ENCODE measurements at regions not wholly inside any gene's neighbourhood (a gene's known extent, or its start where the extent isn't known, plus 50 kb on each side); places are given as distances from the start of the nearest gene placed in this dataset.

DNA sequence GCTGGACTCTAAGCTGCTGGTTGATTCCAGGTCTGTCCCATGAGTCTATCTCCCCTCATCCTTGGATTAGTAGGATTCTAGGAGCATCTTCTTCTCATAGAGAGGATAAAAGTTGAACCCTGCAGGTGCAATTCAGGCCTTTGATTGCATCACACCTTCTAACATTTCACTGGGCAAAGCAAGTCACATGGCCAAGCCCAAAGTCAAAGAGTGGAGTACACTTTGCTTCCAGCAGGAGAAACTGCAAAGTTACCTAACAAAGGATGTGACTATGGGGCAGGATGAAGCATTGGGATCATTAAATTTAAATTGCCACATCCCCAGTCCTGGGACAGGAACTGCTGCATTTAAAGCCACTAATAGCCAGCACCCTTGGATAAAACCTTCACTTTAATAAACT, 51.0 kb upstream of the EGFLAM start:
- CTCF ChIA-PET, result no interaction called here
- Mint-ChIP-seq H3K36me3 (no peaks in the 10 kb centered on the region), H3K9me3 (no peaks in the 10 kb centered on the region)

DNA sequence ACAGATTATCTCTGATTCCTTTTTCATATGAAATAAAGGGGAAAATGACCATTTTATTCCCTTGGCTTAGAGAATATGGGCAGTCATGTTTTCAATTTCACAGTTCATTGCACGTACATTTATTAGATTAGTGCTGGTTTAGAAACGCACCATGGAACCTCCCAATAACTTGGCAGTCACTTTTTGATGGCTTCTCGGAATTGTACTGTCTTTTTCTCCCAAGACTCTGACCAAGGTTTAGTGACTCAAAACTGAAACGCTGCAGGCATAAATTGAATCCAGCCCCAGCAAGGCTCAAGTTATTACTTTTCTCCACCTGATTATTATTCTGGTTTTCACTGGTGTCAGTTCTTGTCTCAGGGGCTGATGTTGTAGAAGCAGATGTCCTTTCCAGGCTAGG, 55.6 kb upstream of the EGFLAM start:
- intact Hi-C loops (cut with micrococcal nuclease), result no loop called here
- Mint-ChIP-seq H3K9me3 (no peaks in the 10 kb centered on the region), H3K27me3 (no peaks in the 10 kb centered on the region), H3K27ac (no peak overlapping the region), H3K4me1 (ENCODE audit: low read depth) (no peaks in the 10 kb centered on the region), H3K36me3 (no peaks in the 10 kb centered on the region), H3K4me3 (no peak overlapping the region)
- no peak for DNase-seq
- ChIA-PET CTCF (interaction anchor here (2.3 kb wide), 1 partner anchor 10 kb away, joined by 17 read pairs; no protein-coding TSS in a partner anchor), POLR2A (no interaction called here)

More for the DNA sequence above, 51.0 kb upstream of the EGFLAM start:
- DNase-seq, result no peak
- Mint-ChIP-seq H3K27ac (no peak overlapping the region), H3K4me1 (ENCODE audit: low read depth) (no peaks in the 10 kb centered on the region), H3K4me3 (no peak overlapping the region), H3K27me3 (peaks cover 2% of the 10 kb centered on the region)
- intact Hi-C loops (cut with micrococcal nuclease), result loop anchor here (5.0 kb wide), 1 partner anchor 195 kb away; no protein-coding TSS in a partner anchor
- POLR2A ChIA-PET, result no interaction called here

- H3K4me3 Mint-ChIP-seq, result no peak overlapping the region
- DNase-seq, result no peak
- intact Hi-C loops (cut with micrococcal nuclease), result no loop called here
- H3K27ac Mint-ChIP-seq, result no peak overlapping the region
- ChIA-PET POLR2A (no interaction called here), CTCF (interaction anchor here (2.3 kb wide), 1 partner anchor 9 kb away, joined by 17 read pairs; no protein-coding TSS in a partner anchor)
- peaks cover 1% of the 10 kb centered on the region for H3K27me3 Mint-ChIP-seq
- H3K36me3 Mint-ChIP-seq, result no peaks in the 10 kb centered on the region
- no peaks in the 10 kb centered on the region for H3K4me1 Mint-ChIP-seq (ENCODE audit: low read depth)
- no peaks in the 10 kb centered on the region for H3K9me3 Mint-ChIP-seq
Measured at GRCh38 chr5:38200872-38201557, 57.3 kb upstream of the EGFLAM start.

DNA sequence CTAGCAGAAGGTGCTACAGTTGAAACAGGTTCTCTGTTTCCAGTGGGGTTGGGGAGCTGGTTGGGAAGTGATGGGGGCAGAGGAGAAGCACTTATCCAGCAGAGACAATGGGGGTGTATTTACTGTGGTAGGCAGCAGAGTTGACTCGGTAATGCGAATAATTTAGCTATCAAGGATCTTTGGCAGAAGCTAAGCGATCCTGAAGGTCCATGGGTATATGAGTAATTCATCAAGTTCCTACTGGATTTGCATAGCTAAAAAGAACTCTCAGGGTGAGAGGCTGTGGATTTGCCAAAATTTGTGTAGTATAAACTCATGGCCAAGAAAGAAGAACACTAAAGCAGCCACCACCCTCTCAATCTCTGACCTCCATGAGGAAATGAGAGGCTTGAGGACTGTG, 61.2 kb upstream of the EGFLAM start:
- ChIA-PET CTCF (no interaction called here), POLR2A (no interaction called here)
- Mint-ChIP-seq H3K27ac (no peak overlapping the region), H3K4me3 (no peak overlapping the region), H3K27me3 (peaks cover 19% of the 10 kb centered on the region), H3K4me1 (ENCODE audit: low read depth) (no peaks in the 10 kb centered on the region), H3K36me3 (no peaks in the 10 kb centered on the region), H3K9me3 (no peaks in the 10 kb centered on the region)
- intact Hi-C loops (cut with micrococcal nuclease), result no loop called here
- DNase-seq, result no peak

DNA sequence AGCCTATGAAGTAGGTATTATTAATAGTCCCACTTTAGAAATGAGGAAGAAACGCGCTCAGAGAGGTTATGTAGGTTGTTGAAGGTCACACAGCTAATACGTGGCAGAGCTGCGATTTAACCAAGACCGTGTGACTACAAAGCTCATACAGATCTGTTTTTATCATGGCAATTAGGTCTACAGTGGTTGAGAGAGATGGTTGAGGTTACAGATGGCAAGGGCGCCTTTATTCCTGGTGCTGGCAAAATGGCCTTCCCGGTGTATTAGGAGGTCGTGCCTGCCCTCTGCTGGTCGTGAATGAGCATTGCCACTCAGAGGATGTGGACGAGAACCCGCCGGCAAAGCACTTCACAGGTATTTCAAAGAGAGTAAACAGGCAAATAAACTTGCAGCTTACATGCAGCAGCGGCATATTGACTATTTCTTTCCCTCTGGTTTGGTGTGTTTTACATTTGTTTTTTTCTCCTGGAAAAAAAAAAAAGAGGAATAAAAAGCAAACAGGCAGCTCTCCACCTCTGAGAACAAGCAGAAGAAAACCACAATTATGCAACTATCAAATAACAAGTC, 65.3 kb upstream of the EGFLAM start:
- CTCF ChIA-PET, result interaction anchor here (0.6 to 4.4 kb wide), 16 partner anchors 9 to 1037 kb away, joined by 3 to 34 read pairs (median 4); no protein-coding TSS in a partner anchor
- POLR2A ChIA-PET, result no interaction called here
- intact Hi-C loops (cut with micrococcal nuclease), result loop anchor here (1.0 kb wide), 2 partner anchors 356 to 780 kb away; no protein-coding TSS in a partner anchor
- Mint-ChIP-seq H3K9me3 (no peaks in the 10 kb centered on the region), H3K4me1 (ENCODE audit: low read depth) (no peaks in the 10 kb centered on the region), H3K36me3 (no peaks in the 10 kb centered on the region), H3K27ac (no peak overlapping the region), H3K4me3 (no peak overlapping the region), H3K27me3 (peaks cover 19% of the 10 kb centered on the region)
- peak; percentile 74 for DNase-seq

DNA sequence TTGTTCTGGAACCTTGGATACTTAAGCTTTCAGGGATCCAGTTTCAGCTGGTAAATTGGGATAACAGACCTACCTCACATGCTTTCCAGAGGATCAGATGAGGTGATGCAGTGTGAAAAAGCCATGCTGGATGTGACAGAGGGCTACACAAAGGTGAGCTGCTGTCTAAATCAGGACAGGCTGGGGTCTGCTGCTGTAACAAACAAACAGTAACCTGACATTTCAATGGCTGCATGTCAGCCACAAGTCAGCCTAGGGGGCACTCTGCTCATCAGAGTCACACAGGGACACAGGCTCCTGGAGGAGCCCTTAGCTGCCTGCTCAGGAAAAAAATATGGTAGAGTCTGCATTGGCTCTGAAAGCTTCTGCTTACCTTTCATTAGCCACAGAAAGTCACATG, 66.7 kb upstream of the EGFLAM start:
- CTCF ChIA-PET, result interaction anchor here (0.9 to 4.4 kb wide), 7 partner anchors 11 to 778 kb away, joined by 3 to 34 read pairs (median 11); partner anchors contain the start of gene GDNF
- no peaks in the 10 kb centered on the region for H3K36me3 Mint-ChIP-seq
- POLR2A ChIA-PET, result no interaction called here
- no peak overlapping the region for H3K4me3 Mint-ChIP-seq
- no peak overlapping the region for H3K27ac Mint-ChIP-seq
- H3K4me1 Mint-ChIP-seq (ENCODE audit: low read depth), result no peaks in the 10 kb centered on the region
- DNase-seq, result no peak
- intact Hi-C loops (cut with micrococcal nuclease), result no loop called here
- peaks cover 18% of the 10 kb centered on the region for H3K27me3 Mint-ChIP-seq
- H3K9me3 Mint-ChIP-seq, result no peaks in the 10 kb centered on the region

DNA sequence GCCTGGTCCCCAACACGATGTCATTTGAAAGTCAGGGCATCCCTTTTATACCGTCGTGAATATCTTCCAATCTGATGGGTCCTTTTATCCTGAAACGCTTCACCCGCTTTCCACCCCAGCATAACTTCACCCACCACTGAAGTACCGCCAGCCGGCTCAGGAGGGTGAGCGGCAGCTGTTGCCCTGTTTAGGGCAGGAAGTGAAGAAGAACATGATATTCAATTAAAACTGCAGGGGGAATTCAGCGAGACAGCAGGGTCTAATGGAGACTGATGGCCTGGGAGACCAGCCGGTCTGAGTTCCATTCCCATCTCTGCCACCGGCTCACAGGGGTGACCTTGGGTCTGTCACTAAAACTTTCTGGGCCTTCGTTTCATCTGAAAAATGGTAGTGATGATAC, 68.2 kb upstream of the EGFLAM start:
- intact Hi-C loops (cut with micrococcal nuclease), result no loop called here
- H3K4me3 Mint-ChIP-seq, result no peak overlapping the region
- H3K27ac Mint-ChIP-seq, result no peak overlapping the region
- no peak for DNase-seq
- no peaks in the 10 kb centered on the region for H3K36me3 Mint-ChIP-seq
- no peaks in the 10 kb centered on the region for H3K4me1 Mint-ChIP-seq (ENCODE audit: low read depth)
- ChIA-PET CTCF (interaction anchor here (1.1 to 4.4 kb wide), 2 partner anchors 19 to 777 kb away, joined by 4 to 29 read pairs; no protein-coding TSS in a partner anchor), POLR2A (no interaction called here)
- no peaks in the 10 kb centered on the region for H3K9me3 Mint-ChIP-seq
- H3K27me3 Mint-ChIP-seq, result peaks cover 17% of the 10 kb centered on the region

- Mint-ChIP-seq H3K27ac (no peak overlapping the region), H3K4me1 (ENCODE audit: low read depth) (no peaks in the 10 kb centered on the region), H3K4me3 (no peak overlapping the region), H3K27me3 (peaks cover 7% of the 10 kb centered on the region), H3K9me3 (no peaks in the 10 kb centered on the region), H3K36me3 (no peaks in the 10 kb centered on the region)
- intact Hi-C loops (cut with micrococcal nuclease), result no loop called here
- ChIA-PET POLR2A (no interaction called here), CTCF (interaction anchor here (1.1 kb wide), 1 partner anchor 352 kb away, joined by 3 read pairs; no protein-coding TSS in a partner anchor)
- DNase-seq, result no peak
Measured at GRCh38 chr5:38189081-38189504, 69.3 kb upstream of the EGFLAM start.

- H3K27me3 Mint-ChIP-seq, result peaks cover 4% of the 10 kb centered on the region
- intact Hi-C loops (cut with micrococcal nuclease), result no loop called here
- no peaks in the 10 kb centered on the region for H3K4me1 Mint-ChIP-seq (ENCODE audit: low read depth)
- H3K27ac Mint-ChIP-seq, result no peak overlapping the region
- no peak for DNase-seq
- POLR2A ChIA-PET, result no interaction called here
- no peak overlapping the region for H3K4me3 Mint-ChIP-seq
- H3K9me3 Mint-ChIP-seq, result no peaks in the 10 kb centered on the region
- CTCF ChIA-PET, result interaction anchor here (1.1 kb wide), 1 partner anchor 352 kb away, joined by 3 read pairs; no protein-coding TSS in a partner anchor
- no peaks in the 10 kb centered on the region for H3K36me3 Mint-ChIP-seq
Measured at GRCh38 chr5:38188591-38188990, 69.8 kb upstream of the EGFLAM start.

DNA sequence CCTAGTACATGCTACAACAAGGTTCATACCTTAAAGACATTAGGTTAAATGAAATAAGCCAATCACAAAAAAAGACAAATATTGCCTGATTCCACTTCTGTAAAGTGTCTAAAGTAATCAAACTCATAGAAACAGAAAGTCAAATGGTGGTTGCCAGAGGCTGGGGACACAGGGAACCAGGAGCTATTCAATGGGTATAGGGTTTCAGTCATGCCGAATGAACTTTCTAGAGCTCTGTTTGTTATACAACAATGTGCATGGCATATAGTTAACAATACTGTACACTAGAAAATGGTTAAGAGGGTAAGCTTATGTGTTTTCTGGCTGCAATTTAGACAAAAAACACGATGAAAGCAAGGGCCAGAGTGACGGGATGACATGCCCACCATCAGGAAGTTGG, 70.8 kb upstream of the EGFLAM start:
- POLR2A ChIA-PET, result no interaction called here
- CTCF ChIA-PET, result no interaction called here
- H3K4me1 Mint-ChIP-seq (ENCODE audit: low read depth), result no peaks in the 10 kb centered on the region
- intact Hi-C loops (cut with micrococcal nuclease), result no loop called here
- no peaks in the 10 kb centered on the region for H3K36me3 Mint-ChIP-seq
- no peaks in the 10 kb centered on the region for H3K27me3 Mint-ChIP-seq
- H3K27ac Mint-ChIP-seq, result no peak overlapping the region
- H3K4me3 Mint-ChIP-seq, result no peak overlapping the region
- H3K9me3 Mint-ChIP-seq, result no peaks in the 10 kb centered on the region
- DNase-seq, result no peak

DNA sequence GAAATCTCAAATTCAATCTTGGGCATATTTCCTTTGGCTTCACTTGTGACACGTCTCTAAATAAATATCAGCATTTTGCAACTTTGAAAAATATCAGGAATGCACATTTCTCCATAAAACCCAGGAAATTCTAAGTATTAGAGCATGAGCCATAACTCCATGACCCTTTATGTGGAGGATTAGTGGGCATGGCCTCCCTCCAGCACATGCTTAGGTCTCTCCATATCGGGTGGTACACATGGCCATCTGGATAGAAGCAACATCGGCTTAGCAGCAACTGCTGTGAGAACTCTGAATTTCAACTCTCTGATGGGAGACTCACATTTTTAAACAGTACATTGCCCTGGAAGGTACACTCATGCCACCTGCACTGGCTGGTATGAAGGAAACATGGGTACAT, 73.7 kb upstream of the EGFLAM start:
- intact Hi-C loops (cut with micrococcal nuclease), result no loop called here
- CTCF ChIA-PET, result no interaction called here

DNA sequence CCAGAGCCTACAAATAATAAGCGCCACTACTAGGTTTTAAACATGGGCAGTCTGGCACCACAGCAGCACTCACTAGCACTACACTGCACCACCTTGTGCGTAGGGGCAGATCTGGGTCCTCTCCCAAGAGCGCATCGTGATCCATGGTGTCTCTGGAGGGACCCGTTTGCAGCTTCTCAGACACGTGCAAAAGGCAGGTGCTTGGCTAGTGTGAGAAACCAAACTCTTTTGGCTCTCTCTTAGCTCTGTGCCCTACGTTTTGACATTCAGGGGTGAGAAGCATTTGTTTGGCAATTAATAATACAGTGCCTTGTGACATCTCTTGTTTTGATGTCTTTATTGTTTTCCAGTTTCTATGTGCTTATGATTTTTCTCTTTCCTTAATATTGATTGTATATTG, 75.4 kb upstream of the EGFLAM start:
- peaks cover 2% of the 10 kb centered on the region for H3K27me3 Mint-ChIP-seq
- ChIA-PET CTCF (no interaction called here), POLR2A (no interaction called here)
- intact Hi-C loops (cut with micrococcal nuclease), result no loop called here
- H3K9me3 Mint-ChIP-seq, result no peaks in the 10 kb centered on the region
- H3K4me1 Mint-ChIP-seq (ENCODE audit: low read depth), result no peaks in the 10 kb centered on the region
- H3K27ac Mint-ChIP-seq, result no peak overlapping the region
- no peak overlapping the region for H3K4me3 Mint-ChIP-seq
- DNase-seq, result no peak
- H3K36me3 Mint-ChIP-seq, result no peaks in the 10 kb centered on the region

More for the DNA sequence above, 73.7 kb upstream of the EGFLAM start:
- no peaks in the 10 kb centered on the region for H3K36me3 Mint-ChIP-seq
- POLR2A ChIA-PET, result no interaction called here
- H3K4me3 Mint-ChIP-seq, result no peak overlapping the region
- no peaks in the 10 kb centered on the region for H3K27me3 Mint-ChIP-seq
- H3K9me3 Mint-ChIP-seq, result no peaks in the 10 kb centered on the region
- no peaks in the 10 kb centered on the region for H3K4me1 Mint-ChIP-seq (ENCODE audit: low read depth)
- no peak for DNase-seq
- H3K27ac Mint-ChIP-seq, result no peak overlapping the region

- H3K9me3 Mint-ChIP-seq, result no peaks in the 10 kb centered on the region
- ChIA-PET POLR2A (no interaction called here), CTCF (no interaction called here)
- no peaks in the 10 kb centered on the region for H3K4me1 Mint-ChIP-seq (ENCODE audit: low read depth)
- no peak overlapping the region for H3K4me3 Mint-ChIP-seq
- no peak overlapping the region for H3K27ac Mint-ChIP-seq
- no peaks in the 10 kb centered on the region for H3K27me3 Mint-ChIP-seq
- DNase-seq, result no peak
- no peaks in the 10 kb centered on the region for H3K36me3 Mint-ChIP-seq
- intact Hi-C loops (cut with micrococcal nuclease), result no loop called here
Measured at GRCh38 chr5:38168029-38168428, 90.3 kb upstream of the EGFLAM start.

All from activated CD4-positive, alpha-beta memory T cell treated with anti-CD3 and anti-CD28 coated beads for 36 hours (primary cell).